ENCODE measurements at regions not wholly inside any gene's neighbourhood (a gene's known extent, or its start where the extent isn't known, plus 50 kb on each side); places are given as distances from the start of the nearest gene placed in this dataset.

- CTCF ChIA-PET: no interaction called here
- POLR2A ChIA-PET: no interaction called here
- no peak for TF ChIP-seq CTCF (IDR thresholded peaks at IDR 0.05; ENCODE audit: control extremely low read depth, extremely low read depth, low read depth, missing control alignments)
- no peak for DNase-seq (ENCODE audit: extremely low spot score)
These were observed 224.7 kb upstream of the SFRP2 start for GRCh38 chr4:154013576-154013975.

DNA sequence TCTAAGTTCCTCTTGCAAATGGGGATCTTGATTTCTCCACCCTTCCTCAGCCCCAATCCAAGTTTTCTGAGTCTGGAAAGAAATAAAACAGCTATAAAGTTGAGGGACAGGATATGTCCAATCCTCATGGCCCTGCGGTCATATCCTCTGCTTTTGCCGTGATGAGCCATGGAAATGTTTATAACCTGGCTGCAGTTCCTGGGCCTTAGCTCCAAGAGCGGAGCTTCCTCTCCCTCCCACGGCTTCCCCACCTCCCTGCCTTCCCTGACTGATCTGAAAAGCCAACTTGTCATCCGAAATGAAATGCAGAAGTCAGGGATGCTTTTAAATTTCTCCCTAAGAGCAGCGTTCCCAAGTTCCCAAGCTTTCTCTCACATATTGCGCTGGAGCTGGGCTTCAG lies 221.5 kb upstream of the SFRP2 start:
- CTCF ChIA-PET: interaction anchor here (1.4 to 2.0 kb wide), 2 partner anchors 23 to 25 kb away, joined by 3 to 7 read pairs; no protein-coding TSS in a partner anchor
- no peak for TF ChIP-seq CTCF (IDR thresholded peaks at IDR 0.05; ENCODE audit: control extremely low read depth, extremely low read depth, low read depth, missing control alignments)
- DNase-seq (ENCODE audit: extremely low spot score): no peak
- POLR2A ChIA-PET: no interaction called here

DNA sequence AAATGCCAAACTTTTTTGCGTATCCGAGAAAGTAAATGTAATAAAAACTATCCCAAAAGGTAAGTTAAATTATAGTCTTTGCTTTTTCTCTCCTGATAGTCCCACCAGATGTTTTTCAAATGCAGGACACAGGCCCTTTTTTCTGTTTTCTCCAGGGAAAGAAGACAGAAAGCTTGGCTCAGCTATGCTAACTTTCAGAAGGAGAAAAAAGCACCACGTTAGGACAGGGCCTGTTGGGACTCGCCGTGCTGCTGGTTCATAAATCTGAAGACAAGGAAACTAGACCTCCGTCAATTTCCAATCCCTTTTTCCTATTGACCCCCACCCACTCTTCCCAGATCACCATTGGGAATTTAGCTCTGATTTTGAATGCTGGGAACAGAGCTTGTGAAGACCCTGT lies 220.9 kb upstream of the SFRP2 start:
- ChIA-PET CTCF (interaction anchor here (0.8 to 2.0 kb wide), 4 partner anchors 9 to 25 kb away, joined by 3 to 7 read pairs (median 3); no protein-coding TSS in a partner anchor), POLR2A (no interaction called here)
- TF ChIP-seq CTCF (IDR thresholded peaks at IDR 0.05; ENCODE audit: control extremely low read depth, extremely low read depth, low read depth, missing control alignments): no peak
- no peak for DNase-seq (ENCODE audit: extremely low spot score)

- ChIA-PET POLR2A (no interaction called here), CTCF (interaction anchor here (0.8 to 2.0 kb wide), 4 partner anchors 8 to 26 kb away, joined by 3 to 7 read pairs (median 3); no protein-coding TSS in a partner anchor)
- TF ChIP-seq CTCF (IDR thresholded peaks at IDR 0.05; ENCODE audit: control extremely low read depth, extremely low read depth, low read depth, missing control alignments): no peak
- no peak for DNase-seq (ENCODE audit: extremely low spot score)
These were observed 220.3 kb upstream of the SFRP2 start for GRCh38 chr4:154009191-154009590.

DNA sequence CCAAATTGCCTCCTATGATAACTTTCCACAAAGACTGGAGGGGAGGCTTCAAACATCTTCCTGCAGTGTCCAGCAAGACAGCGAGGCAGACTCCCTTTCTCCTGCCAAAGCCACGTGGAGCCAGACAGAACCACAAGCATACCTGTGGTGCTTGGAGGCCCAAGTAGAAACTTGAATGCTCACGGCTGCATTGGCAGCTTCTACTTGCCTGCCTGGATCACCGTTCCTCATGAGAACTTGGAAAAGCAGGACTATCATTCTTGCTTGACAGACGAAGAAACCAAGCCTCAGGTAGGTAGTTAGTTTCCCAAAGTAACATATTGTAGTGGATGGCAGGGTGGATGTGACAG lies 216.3 kb upstream of the SFRP2 start:
- DNase-seq (ENCODE audit: extremely low spot score): no peak
- POLR2A ChIA-PET: no interaction called here
- CTCF ChIA-PET: interaction anchor here (1.2 kb wide), 1 partner anchor 10 kb away, joined by 3 read pairs; no protein-coding TSS in a partner anchor
- TF ChIP-seq CTCF (IDR thresholded peaks at IDR 0.05; ENCODE audit: control extremely low read depth, extremely low read depth, low read depth, missing control alignments): no peak

DNA sequence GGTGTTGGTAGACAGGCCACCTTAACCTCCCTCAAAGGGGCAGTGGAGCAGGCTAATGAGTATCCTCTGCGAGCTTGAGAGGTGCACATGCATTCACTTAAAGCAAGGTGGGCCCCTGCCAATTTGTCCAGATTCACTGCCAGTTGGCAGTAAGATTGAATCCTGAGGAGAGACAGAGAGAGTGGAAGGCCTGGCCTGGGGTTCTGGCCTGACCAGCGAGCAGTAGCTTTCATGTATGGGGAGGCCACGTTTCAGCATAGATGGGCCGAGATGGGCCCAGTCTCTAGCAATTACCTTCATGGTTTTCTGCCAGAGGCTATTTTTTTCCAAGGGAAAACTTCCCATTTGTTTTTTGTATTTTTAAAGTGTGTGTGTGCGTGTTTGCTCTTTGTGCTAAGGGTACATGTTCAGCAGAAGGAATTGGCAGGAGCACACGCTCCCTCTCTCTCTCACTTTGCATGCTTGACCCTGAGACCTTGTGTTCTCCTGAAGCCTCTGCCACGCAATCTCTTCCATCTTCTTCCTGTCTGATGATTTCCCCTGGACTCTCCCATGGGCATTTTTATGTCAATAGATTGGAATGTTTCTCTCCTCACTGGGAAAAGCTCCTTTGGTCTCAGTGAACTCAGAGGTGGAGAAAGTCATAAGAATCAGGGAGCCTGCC lies 215.8 kb upstream of the SFRP2 start:
- no peak for TF ChIP-seq CTCF (IDR thresholded peaks at IDR 0.05; ENCODE audit: control extremely low read depth, extremely low read depth, low read depth, missing control alignments)
- no peak for DNase-seq (ENCODE audit: extremely low spot score)
- POLR2A ChIA-PET: no interaction called here
- CTCF ChIA-PET: interaction anchor here (1.2 kb wide), 1 partner anchor 10 kb away, joined by 3 read pairs; no protein-coding TSS in a partner anchor
